HG03571 (cell line): ENCODE measurements at regions not wholly inside any gene's neighbourhood (a gene's known extent, or its start where the extent isn't known, plus 50 kb on each side); places are given as distances from the start of the nearest gene placed in this dataset.

Source experiments
- ATAC-seq: cut with Tn5 transposase; IDR thresholded peaks from one replicate; pipeline ENCODE4 v1.9.1; 2021; ENCODE audit not compliant: unreplicated experiment

DNA sequence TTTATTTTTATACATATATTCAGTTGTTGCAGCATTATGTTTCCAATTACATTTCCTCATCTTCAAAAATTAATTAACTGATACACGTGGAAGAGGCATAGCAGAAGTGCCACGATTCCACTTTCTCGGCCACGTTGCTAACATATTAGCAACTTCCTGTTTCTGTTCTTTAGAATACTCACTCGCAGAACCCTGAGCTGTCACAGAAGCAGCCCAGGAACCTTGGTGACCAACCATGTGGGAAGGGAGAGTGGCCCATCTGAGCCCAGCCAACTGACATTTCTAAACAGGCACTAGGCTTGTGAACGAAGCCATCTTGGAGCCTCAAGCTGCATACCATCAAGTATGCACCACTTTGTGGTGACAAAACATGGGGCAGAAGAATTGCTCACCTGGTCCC is 350.1 kb downstream of the CBLN2 start:
- ATAC-seq = no peak

DNA sequence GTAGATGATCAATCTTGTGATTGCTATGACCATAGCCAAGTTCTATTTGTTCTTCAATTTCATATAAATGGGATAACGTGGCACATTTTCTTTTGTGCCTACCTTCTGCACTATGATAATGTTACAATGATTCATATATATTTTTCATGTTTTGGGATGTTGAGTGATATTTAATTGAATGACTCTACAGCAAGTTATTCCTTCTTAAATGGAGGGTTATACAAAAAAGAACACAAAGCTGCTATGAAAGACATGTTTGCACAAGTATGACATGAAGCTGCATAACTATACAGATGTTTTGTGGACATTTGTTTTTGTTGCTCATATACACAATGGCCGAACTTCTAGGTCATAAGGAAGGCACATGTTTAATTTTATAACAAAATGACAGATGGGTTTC is 356.2 kb downstream of the CBLN2 start:
- ATAC-seq = no peak

DNA sequence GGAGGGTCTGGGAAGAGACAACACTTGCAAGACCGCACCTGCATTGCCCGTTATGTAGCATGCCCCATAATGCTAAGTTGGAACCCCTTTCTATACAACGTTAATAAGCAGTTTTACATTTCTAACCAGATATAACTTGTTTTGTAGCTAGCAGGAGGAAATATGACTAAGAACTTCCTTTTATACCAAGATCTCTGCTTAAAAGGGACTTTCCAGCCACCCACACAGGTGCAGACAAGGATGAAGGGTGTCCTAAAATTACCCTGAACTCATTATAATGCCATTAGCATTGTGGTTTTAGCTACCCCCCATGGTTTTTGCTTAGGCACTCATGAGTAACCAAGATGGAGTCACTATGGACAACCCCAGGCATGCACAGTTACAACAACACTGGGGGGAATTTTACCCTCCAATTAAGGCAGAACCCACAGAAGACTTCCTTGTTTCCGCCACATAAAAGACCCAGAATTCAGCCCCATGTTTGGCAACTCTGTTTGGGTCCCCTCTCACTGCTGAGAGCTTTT is 362.8 kb downstream of the CBLN2 start:
- ATAC-seq = peak; percentile 74

DNA sequence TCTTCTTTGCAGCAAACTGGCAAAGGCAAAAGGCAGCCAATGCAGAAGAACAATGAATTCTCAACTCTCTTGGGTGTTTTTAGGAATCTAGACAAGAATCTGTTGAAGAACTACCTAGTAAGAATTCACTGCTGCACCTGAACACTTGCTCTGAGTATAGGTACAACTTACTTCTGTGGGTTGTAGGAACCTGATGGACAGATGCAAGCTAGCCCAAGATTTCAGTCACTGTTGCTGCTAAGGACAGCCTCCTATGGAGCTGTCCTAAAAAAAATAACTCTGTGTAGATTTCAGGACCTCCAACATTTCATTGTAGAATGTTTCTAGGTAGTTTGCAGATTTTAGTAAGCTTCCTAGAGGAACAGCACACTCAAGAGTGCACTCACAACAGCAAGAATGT is 363.5 kb downstream of the CBLN2 start:
- ATAC-seq = no peak

DNA sequence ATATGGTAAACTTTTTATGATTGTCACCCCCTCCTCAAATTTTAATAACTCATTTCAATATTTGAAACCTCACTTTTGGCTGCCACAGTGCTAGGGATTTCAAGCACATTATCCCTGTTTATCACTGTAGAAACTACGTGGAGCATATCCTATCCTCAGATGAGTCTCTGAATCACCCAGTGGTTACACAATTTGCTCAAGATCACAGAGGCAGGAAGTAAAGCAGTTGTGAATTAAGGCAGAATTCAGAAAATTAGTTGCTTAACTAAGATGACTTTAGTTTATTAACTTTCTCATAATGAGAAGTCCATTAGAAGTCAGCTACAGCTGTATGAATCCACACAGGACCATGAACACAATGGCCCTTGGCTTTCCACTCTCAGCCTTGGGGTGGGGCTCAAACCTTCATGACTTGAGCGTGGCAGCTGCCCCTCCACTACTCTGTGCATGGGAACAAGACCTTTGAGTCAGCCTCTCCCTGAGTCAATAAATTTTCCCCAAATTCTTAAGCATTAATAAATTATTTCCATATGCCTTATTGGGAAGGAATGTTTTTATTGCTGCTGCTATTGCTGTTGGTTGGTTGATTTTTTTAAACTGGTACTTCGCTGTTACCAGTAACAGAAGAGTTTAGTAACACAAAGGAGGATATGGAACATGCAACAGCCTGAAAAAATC is 369.0 kb downstream of the CBLN2 start:
- ATAC-seq = no peak

DNA sequence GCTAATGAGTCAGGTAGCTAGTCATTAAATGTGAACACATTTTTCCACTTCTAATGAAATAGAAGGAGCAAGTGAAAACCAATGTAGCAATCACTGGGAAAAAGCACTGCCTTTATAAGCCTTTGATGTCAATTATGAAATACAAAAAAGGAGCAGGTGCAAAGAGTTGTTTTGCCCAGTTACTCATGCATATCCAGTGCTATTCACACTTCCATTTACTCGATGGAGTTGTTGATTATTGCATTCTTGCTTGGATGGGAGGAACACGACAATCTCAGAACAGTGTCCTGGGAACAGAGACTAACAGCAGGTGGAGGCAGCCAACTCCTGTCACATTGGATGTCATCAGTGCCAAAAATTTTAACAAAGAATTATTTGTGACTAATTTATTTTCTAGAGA is 372.5 kb downstream of the CBLN2 start:
- no peak for ATAC-seq

DNA sequence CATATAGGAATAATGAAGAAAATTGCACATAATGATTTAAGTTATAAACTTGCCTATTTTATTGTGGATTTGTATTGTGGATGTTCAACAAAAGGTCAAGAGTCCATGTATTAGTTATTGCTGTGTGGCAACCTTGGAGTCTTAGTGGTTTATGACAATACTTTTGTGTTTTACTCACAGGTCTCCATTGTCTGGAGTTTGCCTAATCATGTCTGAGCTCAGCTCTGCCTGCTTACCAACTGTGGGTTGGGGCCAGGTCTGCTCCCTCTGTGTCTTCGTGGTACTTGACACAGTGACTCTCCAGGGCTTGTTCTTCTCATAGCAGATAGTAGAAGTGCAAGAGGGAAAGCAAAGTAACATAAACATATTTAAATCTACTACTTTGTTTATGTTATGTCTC is 382.5 kb downstream of the CBLN2 start:
- ATAC-seq = no peak

DNA sequence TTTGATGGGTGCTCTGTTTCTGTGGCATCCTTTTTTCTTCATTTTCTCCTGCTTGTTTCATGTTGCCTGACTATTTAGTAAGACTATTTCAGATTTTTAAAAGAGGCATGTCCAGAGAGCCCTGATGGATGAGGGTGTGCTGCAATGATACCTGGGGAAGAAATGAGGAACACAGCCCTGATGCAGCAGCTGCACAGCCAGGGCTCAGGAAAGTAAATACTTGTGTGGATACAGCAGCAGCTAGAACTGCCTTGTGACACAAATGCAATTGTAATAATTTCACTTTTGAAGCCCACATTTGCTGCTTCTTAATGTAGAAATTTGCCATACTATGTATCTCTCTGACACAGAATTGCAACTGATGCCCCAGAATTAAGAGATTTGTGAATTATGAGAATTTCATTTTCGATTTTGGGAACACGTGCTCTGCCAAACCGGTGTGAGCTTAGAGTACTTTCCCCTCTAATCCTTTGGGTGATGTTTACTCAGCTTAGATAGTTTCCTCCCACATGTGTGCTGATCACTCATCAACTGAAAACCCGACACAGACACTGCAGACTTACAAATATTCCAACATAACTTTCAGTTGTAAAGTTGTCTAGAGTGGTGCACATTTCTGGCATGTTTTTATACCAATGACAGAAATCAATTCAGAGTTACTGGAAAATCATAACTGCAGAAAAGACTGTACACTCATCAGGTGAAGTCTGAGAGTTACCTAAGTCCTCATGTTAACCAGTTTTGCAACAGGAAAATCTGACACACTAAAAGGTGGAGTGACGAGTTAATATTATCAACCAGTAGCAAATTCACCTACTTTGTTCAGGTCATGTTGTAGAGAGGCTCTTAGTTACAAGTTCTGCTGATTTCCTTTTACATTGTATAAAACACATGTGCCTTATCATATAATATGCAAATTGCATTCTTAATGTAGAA is 383.4 kb downstream of the CBLN2 start:
- peak; percentile 66 for ATAC-seq

GRCh38 chr18:72155327-72155726 is 388.8 kb downstream of the CBLN2 start:
- ATAC-seq = no peak

DNA sequence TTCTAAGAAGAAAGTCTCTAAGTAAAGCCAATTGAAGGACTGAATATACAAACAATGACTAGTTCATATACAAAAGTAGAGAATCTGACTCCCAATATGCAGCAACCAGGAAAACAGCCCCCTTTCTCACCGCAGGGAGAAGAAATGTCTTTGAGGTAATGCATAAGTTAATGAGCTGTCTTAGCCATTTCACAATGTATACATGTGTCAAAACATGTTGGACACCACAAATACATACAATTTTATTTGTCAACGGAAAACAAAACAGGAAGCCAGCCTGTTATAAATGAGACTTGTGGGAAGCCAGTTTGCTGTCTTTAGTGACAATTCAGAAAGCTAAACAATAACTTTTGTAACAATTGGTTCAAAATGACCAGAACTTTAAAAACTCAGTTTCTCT is 389.2 kb downstream of the CBLN2 start:
- no peak for ATAC-seq

- no peak for ATAC-seq
Observed at GRCh38 chr18:72152935-72153334, 391.2 kb downstream of the CBLN2 start.

DNA sequence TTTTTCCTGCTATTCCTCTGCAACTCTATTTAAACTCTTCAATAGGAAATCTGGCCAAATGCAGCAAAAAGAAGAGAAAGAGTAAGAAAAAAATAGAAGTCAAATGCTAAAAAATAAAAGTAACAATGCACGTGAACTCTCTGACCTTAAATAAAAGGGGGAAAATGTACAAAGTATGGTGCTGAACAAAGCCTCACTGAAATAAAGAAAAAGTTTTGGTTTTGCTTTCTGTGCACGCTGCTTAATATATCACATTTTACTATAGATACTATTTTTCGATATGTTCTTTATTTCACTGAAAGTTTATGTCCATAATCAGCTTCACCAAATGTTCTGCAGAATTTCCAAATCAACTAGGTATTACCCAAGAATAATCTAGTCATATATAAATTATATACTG is 396.3 kb downstream of the CBLN2 start:
- ATAC-seq = no peak

DNA sequence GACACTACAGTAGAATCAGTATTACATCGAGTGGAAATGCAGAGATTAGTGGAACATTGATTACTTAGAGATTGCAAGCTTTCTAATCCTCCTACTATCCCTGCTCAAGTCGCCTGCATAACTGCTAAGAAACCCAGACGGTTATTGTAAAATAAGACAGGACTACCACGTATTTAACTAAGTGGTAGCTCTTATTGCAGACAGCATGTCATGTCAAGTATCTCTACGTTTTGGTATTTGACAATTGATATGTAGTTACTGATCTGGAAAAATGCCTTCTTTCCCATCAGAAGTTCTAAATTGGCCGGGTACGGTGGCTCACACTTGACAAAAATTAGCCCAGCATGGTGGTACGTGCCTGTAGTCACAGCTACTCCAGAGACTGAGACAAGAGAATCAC is 404.1 kb downstream of the CBLN2 start:
- ATAC-seq = no peak

GRCh38 chr18:72128649-72129048 is 415.5 kb downstream of the CBLN2 start:
- no peak for ATAC-seq

DNA sequence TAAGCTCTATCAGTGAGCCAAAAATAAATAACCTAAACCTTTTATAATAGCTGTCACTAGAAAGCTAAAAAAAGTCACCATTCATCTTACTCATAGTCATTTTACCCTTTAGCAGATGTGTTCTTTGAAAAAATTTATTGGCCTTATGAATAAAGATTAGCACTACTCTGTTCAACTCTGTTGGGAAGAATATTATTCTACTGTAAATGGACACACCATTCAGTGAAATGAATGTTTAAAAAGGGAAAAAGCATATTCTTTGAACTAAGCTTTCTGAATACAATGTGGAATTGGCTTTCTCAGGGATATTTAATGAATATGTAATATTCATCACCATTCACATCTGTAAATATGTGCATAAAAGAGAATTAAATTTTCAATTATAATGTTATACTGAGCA is 422.0 kb downstream of the CBLN2 start:
- ATAC-seq = no peak

DNA sequence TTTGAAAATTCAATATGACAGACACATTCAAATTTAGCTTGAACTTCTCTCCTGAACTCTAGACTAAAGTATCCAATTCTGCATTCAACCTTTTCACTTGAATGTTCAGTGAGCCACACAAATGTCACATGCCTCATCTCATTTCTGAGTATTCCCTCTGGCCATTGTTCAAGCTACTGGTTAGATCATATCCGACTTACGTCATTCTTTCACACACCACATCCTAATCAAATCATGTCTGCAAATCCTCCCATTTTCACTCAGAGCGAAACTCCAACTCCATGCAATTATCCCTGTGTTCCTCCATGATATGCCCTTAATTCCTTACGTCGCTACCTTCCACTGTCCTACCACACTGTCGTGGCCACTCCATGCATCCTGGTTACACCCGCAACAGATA is 425.1 kb downstream of the CBLN2 start:
- ATAC-seq = no peak

DNA sequence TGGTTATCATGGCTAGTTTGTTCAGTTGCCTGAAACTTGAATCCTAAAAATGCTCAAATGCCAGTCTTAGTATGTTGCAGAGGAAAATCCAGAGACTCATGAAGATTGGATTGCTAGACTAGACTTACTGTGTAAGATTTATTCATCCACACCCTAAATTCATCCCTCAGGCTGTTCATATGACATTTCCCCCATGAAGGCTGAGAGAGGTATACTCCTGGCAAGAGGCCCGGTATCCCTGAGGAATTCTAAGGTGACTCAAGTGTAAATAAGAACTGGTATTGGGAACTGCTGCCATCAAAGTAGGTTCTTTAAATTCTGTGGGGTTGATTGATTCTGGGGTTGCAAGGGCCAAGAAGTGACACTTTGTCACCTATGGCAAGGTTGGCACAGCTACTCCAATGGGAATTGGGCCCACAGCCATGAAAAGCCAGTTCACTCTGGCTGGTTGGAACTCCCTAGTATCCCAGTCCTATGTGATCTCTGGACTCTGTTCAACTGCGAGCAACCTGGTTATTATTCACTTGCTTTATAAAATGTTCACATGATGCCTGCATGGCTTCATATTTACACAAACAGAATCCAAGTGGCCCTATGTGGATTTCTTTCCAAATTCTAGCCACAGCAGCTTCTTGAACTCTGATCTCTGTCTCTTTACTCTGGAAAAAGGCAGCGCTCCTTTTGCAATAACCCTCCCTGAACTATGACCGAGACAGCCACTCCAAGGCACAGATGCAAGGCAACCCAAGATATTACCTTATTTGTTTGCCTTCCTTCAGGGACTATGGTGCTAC is 429.1 kb downstream of the CBLN2 start:
- ATAC-seq = no peak

- ATAC-seq = no peak
Observed at GRCh38 chr18:72107647-72108383, 436.3 kb downstream of the CBLN2 start.

DNA sequence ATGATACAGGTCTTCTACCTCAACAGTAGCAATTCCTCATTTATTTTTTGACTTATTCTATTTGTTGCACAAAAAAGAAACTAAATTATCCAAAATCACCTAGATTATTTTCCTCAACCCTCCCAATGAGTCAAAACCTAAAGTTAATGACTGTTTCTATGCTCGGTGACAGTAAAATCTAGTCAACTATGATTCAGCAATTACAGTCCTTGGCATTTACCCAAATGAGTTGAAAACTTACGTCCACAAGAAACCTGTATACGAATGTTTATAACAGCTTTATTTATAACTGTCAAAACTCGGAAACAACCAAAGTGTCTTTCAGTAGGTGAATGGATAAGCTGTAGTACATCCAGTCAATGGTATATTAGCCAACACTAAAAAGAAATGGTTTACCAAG is 439.3 kb downstream of the CBLN2 start:
- no peak for ATAC-seq

DNA sequence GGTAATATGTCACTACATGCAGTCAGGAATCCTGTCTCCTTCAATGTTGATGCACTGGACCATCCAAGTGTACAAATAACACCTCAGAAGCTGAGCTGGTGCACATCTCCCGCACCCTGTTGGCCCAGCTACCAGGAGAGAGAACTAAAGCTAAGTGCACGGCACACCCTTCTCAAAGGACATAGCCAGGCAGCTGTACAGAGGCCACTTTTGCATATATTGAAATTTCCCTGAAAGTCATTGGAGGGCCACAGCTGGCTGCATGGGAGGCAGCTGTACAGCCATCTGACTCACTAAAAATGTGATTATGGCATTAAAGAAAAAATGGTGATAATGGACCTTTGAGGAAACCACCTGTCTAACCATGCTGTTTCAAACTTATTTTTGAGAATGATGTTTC is 441.7 kb downstream of the CBLN2 start:
- no peak for ATAC-seq
